GM06990 (cell line): ENCODE measurements at regions not wholly inside any gene's neighbourhood (a gene's known extent, or its start where the extent isn't known, plus 50 kb on each side); places are given as distances from the start of the nearest gene placed in this dataset.

Experiments
- DNase-seq: peaks from one replicate; pipeline ENCODE4 v3.0.0-alpha.2; 2011; ENCODE audit not compliant: insufficient read length; ENCODE audit errors: extremely low read depth
- H3K27me3 ChIP-seq: replicated peaks from 2 replicates; pipeline ENCODE4 v1.6.0; 2011; ENCODE audit warnings: low read length; ENCODE audit not compliant: control insufficient read depth, insufficient read depth
- H3K36me3 ChIP-seq: 2 replicates; pipeline ENCODE4 v1.5.1; 2011; ENCODE audit warnings: low read length; ENCODE audit not compliant: control insufficient read depth, insufficient read depth
- H3K4me3 ChIP-seq: replicated peaks from 2 replicates; pipeline ENCODE4 v1.5.1; 2011; ENCODE audit warnings: low read depth, mild to moderate bottlenecking, control low read depth, low read length
- CTCF ChIP-seq: IDR thresholded peaks from 2 replicates; pipeline ENCODE4 v1.5.1; 2011; ENCODE audit warnings: low read length, control low read depth, mild to moderate bottlenecking, inconsistent platforms; ENCODE audit not compliant: insufficient read depth, poor library complexity, severe bottlenecking

DNA sequence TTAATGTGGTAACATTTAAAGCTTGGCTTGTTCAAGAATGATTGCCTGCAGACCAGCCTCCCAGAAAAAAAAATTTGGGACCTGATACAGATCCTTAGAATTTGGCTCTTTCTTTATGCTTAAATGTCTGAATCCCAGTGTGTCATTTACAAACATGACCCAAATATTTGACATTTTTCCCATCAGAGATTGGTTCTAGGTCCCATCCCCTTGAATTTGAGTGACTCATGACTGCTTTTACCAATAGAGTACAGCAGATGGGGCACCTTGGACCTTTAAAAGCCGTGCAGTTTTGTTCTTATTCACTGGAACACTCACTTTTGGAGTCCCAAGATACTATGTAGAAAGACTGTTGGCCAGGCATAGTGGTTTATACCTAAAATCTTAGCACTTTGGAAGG, 231.6 kb downstream of the ZIC1 start:
- no peak overlapping the region for H3K4me3 ChIP-seq
- DNase-seq, result no peak
- no peak for TF ChIP-seq CTCF
- no peaks in the 10 kb centered on the region for H3K36me3 ChIP-seq
- no peaks in the 10 kb centered on the region for H3K27me3 ChIP-seq

- no peaks in the 10 kb centered on the region for H3K27me3 ChIP-seq
- no peaks in the 10 kb centered on the region for H3K36me3 ChIP-seq
- DNase-seq, result no peak
- no peak overlapping the region for H3K4me3 ChIP-seq
- TF ChIP-seq CTCF, result no peak
Measured at GRCh38 chr3:147645761-147646160, 236.6 kb downstream of the ZIC1 start.

GRCh38 chr3:147649475-147649874, 240.3 kb downstream of the ZIC1 start:
- H3K36me3 ChIP-seq, result no peaks in the 10 kb centered on the region
- no peak overlapping the region for H3K4me3 ChIP-seq
- H3K27me3 ChIP-seq, result no peaks in the 10 kb centered on the region
- TF ChIP-seq CTCF, result no peak
- no peak for DNase-seq

GRCh38 chr3:147651107-147651778, 242.1 kb downstream of the ZIC1 start:
- no peak for DNase-seq
- TF ChIP-seq CTCF, result no peak
- H3K36me3 ChIP-seq, result no peaks in the 10 kb centered on the region
- no peaks in the 10 kb centered on the region for H3K27me3 ChIP-seq
- H3K4me3 ChIP-seq, result no peak overlapping the region

DNA sequence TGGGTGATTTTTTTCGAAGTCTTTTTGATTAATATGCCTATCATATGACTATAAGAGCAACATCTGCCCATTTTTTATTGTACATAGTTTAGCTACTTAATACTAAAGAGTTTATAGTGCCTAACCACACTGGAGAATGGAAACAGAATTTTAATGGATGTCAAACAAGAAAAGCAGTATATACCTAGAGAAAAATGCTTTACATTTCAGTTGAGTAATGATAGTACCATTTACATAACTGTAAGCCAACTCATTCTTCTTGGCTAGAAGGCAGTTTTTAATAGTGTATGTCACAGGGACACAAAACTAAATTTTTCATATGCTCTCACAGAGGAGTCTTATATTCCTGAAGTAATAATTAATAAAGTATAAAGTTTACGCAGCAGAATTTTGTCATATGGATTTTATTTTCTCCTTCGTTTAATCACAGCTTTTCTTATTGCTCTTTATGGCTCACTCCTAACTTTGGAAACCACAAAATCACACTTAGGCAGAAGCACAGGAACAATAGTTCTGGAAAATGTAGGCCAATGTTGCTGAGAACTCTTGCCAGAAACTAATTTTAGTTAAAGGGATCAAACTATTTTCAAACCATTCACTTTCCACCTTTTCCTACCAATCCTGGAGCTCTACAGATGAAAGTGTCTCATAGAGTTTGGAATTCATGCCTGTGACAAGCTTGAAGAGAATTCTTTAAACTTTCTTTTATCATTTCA, 243.6 kb downstream of the ZIC1 start:
- no peaks in the 10 kb centered on the region for H3K27me3 ChIP-seq
- no peaks in the 10 kb centered on the region for H3K36me3 ChIP-seq
- H3K4me3 ChIP-seq, result no peak overlapping the region
- TF ChIP-seq CTCF, result no peak
- no peak for DNase-seq
